Right kidney (tissue), 1 donor: ENCODE measurements at regions not wholly inside any gene's neighbourhood (a gene's known extent, or its start where the extent isn't known, plus 50 kb on each side); places are given as distances from the start of the nearest gene placed in this dataset.
"Not testable (repeated sequence)": the region's sequence is repeated elsewhere in the genome, so short reads cannot be mapped to it uniquely, and the experiment has no call there.

Experiments
- DNase-seq: peaks from one replicate; pipeline ENCODE4 v3.0.0-alpha.2; 2016

- DNase-seq = peak; percentile 20
These were observed 95.2 kb upstream of the PCED1B start for GRCh38 chr12:46983959-46984841.

GRCh38 chr12:46985816-46986215, 93.6 kb upstream of the PCED1B start:
- DNase-seq = no peak

GRCh38 chr12:46988122-46988521, 91.3 kb upstream of the PCED1B start:
- not testable (repeated sequence) for DNase-seq

- DNase-seq = no peak
These were observed 89.2 kb upstream of the PCED1B start for GRCh38 chr12:46990211-46990610.

- DNase-seq = not testable (repeated sequence)
These were observed 87.4 kb upstream of the PCED1B start for GRCh38 chr12:46992051-46992450.

GRCh38 chr12:46998811-46999368, 80.5 kb upstream of the PCED1B start:
- DNase-seq = no peak

- DNase-seq = no peak
These were observed 74.8 kb upstream of the PCED1B start for GRCh38 chr12:47004634-47005033.

- DNase-seq = no peak
These were observed 72.4 kb upstream of the PCED1B start for GRCh38 chr12:47007048-47007447.

- DNase-seq = no peak
These were observed 66.9 kb upstream of the PCED1B start for GRCh38 chr12:47012552-47012951.

GRCh38 chr12:47014474-47014873, 64.9 kb upstream of the PCED1B start:
- DNase-seq = no peak

- DNase-seq = no peak
These were observed 64.0 kb upstream of the PCED1B start for GRCh38 chr12:47015381-47015780.

- DNase-seq = no peak
These were observed 62.2 kb upstream of the PCED1B start for GRCh38 chr12:47017041-47017713.

GRCh38 chr12:47017901-47018475, 61.4 kb upstream of the PCED1B start:
- DNase-seq = no peak

GRCh38 chr12:47020211-47020821, 59.1 kb upstream of the PCED1B start:
- no peak for DNase-seq

- DNase-seq = peak; percentile 28
These were observed 58.1 kb upstream of the PCED1B start for GRCh38 chr12:47021298-47021697.

GRCh38 chr12:47022296-47022695, 57.1 kb upstream of the PCED1B start:
- DNase-seq = no peak

GRCh38 chr12:47023311-47023710, 56.1 kb upstream of the PCED1B start:
- no peak for DNase-seq

GRCh38 chr12:47023953-47024352, 55.5 kb upstream of the PCED1B start:
- no peak for DNase-seq

- DNase-seq = no peak
These were observed 55.0 kb upstream of the PCED1B start for GRCh38 chr12:47024463-47024862.

GRCh38 chr12:47025349-47025748, 54.1 kb upstream of the PCED1B start:
- DNase-seq = no peak

- no peak for DNase-seq
These were observed 53.6 kb upstream of the PCED1B start for GRCh38 chr12:47025798-47026197.

- no peak for DNase-seq
These were observed 53.1 kb upstream of the PCED1B start for GRCh38 chr12:47026291-47026690.
